ENCODE measurements at regions not wholly inside any gene's neighbourhood (a gene's known extent, or its start where the extent isn't known, plus 50 kb on each side); places are given as distances from the start of the nearest gene placed in this dataset.

- TF ChIP-seq KIAA2018 (CRISPR knock-in tag; IDR thresholded peaks at IDR 0.05; ENCODE audit: borderline replicate concordance) (no peak), U2AF1 (optimal IDR thresholded peaks at IDR 0.05; ENCODE audit: low read depth, low read length) (no peak), KLF11 (CRISPR knock-in tag; IDR thresholded peaks at IDR 0.05) (no peak), ZNF441 (CRISPR knock-in tag; IDR thresholded peaks at IDR 0.05; ENCODE audit: borderline replicate concordance) (no peak), ZNF713 (CRISPR knock-in tag; IDR thresholded peaks at IDR 0.05) (no peak)
Observed at GRCh38 chr4:54561940-54562339, 95.8 kb upstream of the KIT start (continued).

- H3K4me1 ChIP-seq (ENCODE audit: insufficient read depth, low read length) = no peaks in the 10 kb centered on the region
- no peak overlapping the region for H3K4me2 ChIP-seq (ENCODE audit: low read depth, low read length)
- H4K20me1 ChIP-seq (ENCODE audit: insufficient read depth, low read length) = no peaks in the 10 kb centered on the region
- DNase-seq (ENCODE audit: low spot score) (no peak), ATAC-seq (no peak), FAIRE-seq (no peak)
- CTCF ChIA-PET (ENCODE audit: low intra/inter-chr PET ratio, low total read pairs) = no interaction called here
- in situ Hi-C loops (cut with HindIII; ENCODE audit: extremely low pct_ligation_motif_present, low pct_unique_long_range_greater_than_20kb) (no loop called here), intact Hi-C loops (cut with micrococcal nuclease; ENCODE audit: unreplicated experiment) (no loop called here)
- H3K36me3 ChIP-seq (replicated peaks in 1 of 2; ENCODE audit: control insufficient read depth in 1 of 2, insufficient read depth in 2 of 2, low read length in 2 of 2) = no peaks in the 10 kb centered on the region
- H3K27ac ChIP-seq (ENCODE audit: extremely low read length, insufficient read depth, low read length) = no peak overlapping the region
- no peaks in the 10 kb centered on the region for H3K9me3 ChIP-seq (ENCODE audit: low read length)
- no peak overlapping the region for H3K9ac ChIP-seq (ENCODE audit: insufficient read depth, low read depth, low read length)
- TF ChIP-seq HDAC6 (IDR thresholded peaks at IDR 0.05; ENCODE audit: low read depth, low read length) = no peak
- TF ChIP-seq HOMEZ (CRISPR knock-in tag; IDR thresholded peaks at IDR 0.05; ENCODE audit: low read depth) = no peak
- TF ChIP-seq NFE2 (CRISPR knock-in tag; IDR thresholded peaks at IDR 0.05) = no peak
- TF ChIP-seq MTA3 (CRISPR knock-in tag; IDR thresholded peaks at IDR 0.05) = no peak
- no peak for TF ChIP-seq RAD21 (CRISPR knock-in tag; IDR thresholded peaks at IDR 0.05)
- TF ChIP-seq ZNF816 (CRISPR knock-in tag; IDR thresholded peaks at IDR 0.05; ENCODE audit: borderline replicate concordance) = no peak
- H3K4me3 ChIP-seq (replicated peaks in 1 of 3; ENCODE audit: insufficient read depth in 1 of 3, low read depth in 2 of 3, low read length in 3 of 3) = no peak overlapping the region
- 0% methylated on average over 5 of the region's 5 CpGs for WGBS (ENCODE audit: low lambda C conversion rate)
- no peak overlapping the region for H2AFZ ChIP-seq (ENCODE audit: low read length)
- no TSS peak for BruUV-seq (replicated peaks)
- no peaks in the 10 kb centered on the region for H3K79me2 ChIP-seq (ENCODE audit: insufficient read depth, low read length)
- POLR2A ChIA-PET = no interaction called here
- no peaks in the 10 kb centered on the region; a peak in 1 of 5 replicates for H3K27me3 ChIP-seq (ENCODE audit: control insufficient read depth in 1 of 2, insufficient read depth in 2 of 2, low read length in 2 of 2)
Observed at GRCh38 chr4:54566608-54567007, 91.1 kb upstream of the KIT start.
